Stimulated activated naive CD8-positive, alpha-beta T cell treated with anti-CD3 and anti-CD28 coated beads, Interleukin-15, Interleukin-2, amounts not matched to agents 100 U/mL and 50 U/mL, for 24 hours (primary cell): ENCODE measurements at regions not wholly inside any gene's neighbourhood (a gene's known extent, or its start where the extent isn't known, plus 50 kb on each side); places are given as distances from the start of the nearest gene placed in this dataset.
"Not testable (repeated sequence)": the region's sequence is repeated elsewhere in the genome, so short reads cannot be mapped to it uniquely, and the experiment has no call there.

Experiments used
- ATAC-seq: fragments of 150-1000 bp; cut with Tn5 transposase; one replicate; pipeline ENCODE4 v1.10.0; 2021
- DNase-seq: peaks from one replicate; pipeline ENCODE4 v3.0.0; 2021

GRCh38 chr6:112881027-112881426 lies 533.9 kb downstream of the RFPL4B start:
- DNase-seq (no peak), ATAC-seq (no peak)

GRCh38 chr6:112881828-112882780 lies 535.0 kb downstream of the RFPL4B start:
- DNase-seq, result no peak
- ATAC-seq, result no peak

DNA sequence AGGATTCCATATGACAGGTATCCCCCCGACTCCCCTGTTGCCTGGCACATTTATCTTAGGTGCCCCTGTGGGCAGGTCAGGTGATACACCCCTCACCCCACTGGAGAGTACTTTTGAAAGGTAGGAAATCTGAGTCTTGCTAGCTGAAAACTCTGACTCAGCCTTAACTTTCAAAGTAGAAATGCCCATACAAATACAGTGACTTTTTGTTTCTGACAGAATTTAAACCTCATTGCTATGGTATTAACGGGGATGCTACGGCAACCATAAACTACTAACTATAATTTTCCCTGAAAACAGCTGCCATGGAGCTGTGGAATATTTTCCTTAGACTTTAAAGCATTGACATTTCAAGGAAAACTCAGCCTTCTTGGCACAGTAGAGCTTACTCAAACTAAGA lies 536.0 kb downstream of the RFPL4B start:
- DNase-seq, result no peak
- ATAC-seq, result no peak

- no peak for DNase-seq
- no peak for ATAC-seq
Observed at GRCh38 chr6:112886415-112886814, 539.3 kb downstream of the RFPL4B start.

DNA sequence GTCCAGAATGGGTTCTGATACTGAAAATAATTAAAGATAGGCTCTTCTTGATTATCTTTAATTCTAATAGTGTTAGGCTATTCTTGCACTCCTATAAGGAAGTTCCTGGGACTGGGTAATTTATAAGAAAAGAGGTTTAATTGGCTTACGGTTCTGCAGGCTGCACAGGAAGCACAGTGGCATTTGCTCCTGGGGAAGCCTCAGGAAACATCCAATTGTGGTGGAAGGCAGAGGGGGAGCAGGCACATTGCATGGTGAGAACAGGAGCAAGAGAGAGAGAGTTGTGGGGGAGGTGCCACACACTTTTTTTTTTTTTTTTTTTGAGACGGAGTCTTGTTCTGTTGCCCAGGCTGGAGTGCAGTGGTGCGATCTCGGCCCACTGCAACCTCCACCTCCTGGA lies 540.3 kb downstream of the RFPL4B start:
- DNase-seq, ATAC-seq: not testable (repeated sequence)

DNA sequence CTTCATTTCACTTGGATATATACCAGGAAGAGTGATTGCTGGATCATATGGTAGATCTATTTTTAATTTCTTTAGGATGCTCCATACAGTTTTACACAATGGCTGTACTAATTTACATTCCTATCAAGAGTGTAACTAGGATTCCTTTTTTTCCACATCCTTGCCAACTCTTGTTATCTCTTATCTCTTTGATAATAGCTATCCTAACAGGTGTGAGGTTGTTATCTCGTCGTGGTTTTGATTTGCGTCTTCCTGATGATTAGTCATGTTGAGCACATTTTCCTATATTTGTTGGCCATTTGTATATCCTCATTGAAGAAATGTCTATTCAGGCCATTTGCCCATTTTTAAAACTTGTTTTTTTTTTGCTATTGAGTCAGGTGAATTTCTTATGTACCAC lies 552.4 kb downstream of the RFPL4B start:
- DNase-seq (no peak), ATAC-seq (no peak)

DNA sequence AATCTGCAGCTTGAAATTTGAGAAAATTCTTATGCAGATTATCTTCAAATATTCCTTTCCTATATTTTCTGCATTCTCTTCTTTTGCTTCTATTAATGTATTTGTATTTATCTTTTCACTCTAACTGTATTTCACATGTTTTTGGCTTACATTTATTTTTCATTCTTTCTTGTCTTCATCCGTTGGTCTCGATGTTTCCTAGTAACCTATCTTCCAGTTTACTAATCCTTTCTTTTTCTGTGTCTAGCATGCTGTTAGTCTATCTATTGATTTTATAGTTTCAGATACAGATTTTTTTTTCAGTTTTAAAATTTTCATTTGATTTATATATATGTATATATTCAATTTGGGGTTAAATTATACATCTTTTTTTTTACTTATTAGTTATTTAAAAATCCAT lies 556.2 kb downstream of the RFPL4B start:
- no peak for ATAC-seq
- DNase-seq, result no peak

DNA sequence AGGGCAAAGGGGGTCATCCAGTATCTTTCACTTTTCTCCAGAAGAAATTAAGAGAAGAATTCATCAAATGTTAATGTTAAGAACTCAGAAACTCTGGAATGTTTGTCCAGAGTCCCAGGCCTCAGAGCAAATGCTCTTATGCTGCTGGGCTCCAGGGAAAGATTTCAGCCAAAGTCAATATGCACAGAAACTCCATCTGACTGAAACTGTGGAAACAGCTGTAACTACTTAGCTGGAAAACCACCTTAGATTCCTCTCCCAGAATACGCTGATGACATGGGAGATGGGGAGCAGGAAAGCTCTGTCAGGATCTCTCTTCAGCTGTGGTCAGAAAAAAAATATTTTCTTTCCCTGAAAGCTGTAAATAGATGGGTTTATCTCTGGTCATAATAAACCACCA lies 559.6 kb downstream of the RFPL4B start:
- no peak for DNase-seq

DNA sequence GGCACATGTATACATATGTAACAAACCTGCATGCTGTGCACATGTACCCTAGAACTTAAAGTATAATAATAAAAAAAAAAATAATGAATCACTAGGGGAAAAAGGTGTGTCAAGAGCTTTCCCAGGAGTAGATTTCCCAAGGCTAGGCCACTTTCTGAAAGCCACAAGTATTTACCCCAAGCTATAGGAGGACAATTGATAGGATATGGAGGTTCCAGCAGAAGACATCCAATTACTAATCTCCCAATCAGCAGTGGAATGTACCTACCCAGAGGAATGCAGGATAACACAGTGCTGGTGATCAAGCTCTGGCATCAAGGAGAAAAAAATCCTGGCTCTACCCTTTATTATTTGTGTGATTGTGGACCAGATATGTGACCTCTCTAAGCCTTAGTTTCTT lies 562.7 kb downstream of the RFPL4B start:
- DNase-seq, result no peak
- no peak for ATAC-seq

More for the DNA sequence above, 559.6 kb downstream of the RFPL4B start:
- no peak for ATAC-seq

DNA sequence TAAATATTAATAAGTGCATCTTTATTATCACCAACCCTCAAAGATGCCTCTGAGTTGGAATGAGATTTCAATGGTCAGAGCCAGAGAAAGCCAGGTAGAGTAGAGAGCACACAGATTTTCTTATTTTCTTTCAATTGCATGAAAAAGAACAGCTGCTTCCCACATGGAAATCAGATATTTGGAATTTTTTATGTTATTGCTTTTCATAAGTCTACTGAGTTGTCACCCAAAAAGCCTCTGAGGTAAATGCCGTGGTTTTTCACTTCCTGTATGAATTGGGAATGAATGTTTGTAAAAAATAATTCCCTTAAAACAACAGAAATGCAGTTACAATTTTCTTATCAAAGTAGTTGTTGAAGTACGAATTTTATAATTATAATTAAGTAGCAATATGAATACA lies 563.1 kb downstream of the RFPL4B start:
- DNase-seq (no peak), ATAC-seq (no peak)

DNA sequence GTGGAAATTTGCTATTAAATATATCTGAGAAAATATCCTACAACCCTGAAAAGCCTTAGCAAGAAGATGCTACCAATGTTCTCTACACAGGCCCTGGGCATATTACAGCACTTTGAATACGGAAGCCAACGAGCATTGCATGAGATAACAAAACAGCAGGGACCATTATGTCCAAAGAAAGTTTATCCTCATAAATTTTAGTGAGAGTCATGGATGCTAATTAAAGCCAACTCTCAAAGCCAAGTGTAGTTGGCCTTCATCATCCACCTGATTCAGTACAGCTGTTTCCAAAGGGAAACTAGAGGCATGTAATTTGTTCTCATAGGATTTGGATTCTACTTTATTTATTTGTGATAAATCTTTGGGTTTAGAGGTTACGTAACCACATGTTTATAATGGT lies 564.8 kb downstream of the RFPL4B start:
- DNase-seq (no peak), ATAC-seq (no peak)

- ATAC-seq (no peak), DNase-seq (no peak)
Observed at GRCh38 chr6:112912416-112913101, 565.4 kb downstream of the RFPL4B start.

DNA sequence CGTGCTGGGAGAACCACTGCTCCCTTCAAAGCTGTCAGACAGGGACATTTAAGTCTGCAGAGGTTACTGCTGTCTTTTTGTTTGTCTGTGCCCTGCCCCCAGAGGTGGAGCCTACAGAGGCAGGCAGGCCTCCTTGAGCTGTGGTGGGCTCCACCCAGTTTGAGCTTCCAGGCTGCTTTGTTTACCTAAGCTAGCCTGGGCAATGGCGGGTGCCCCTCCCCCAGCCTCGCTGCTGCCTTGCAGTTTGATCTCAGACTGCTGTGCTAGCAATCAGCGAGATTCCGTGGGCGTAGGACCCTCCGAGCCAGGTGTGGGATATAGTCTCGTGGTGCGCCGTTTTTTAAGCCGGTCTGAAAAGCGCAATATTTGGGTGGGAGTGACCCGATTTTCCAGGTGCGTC lies 572.6 kb downstream of the RFPL4B start:
- not testable (repeated sequence) for DNase-seq, ATAC-seq

DNA sequence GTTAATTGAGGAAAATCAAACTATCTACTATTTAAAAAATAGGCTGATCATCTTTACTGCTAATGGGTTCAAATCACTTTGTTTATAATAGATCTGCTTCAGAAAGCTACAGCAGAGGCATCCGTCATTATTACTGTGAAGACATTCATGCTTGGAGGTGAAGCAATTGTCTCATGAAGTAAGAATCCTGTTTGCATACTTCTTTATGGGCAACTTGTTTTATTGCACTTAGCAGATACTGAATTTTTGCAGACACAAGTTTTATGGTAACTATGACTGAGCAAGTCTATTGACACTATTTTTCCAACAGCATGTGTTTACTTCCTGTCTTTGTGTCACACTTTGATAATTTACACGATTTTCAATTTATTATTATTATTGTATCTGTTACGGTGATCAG lies 573.9 kb downstream of the RFPL4B start:
- ATAC-seq (no peak), DNase-seq (no peak)

GRCh38 chr6:112923940-112924587 lies 576.9 kb downstream of the RFPL4B start:
- DNase-seq, result no peak
- ATAC-seq, result no peak

DNA sequence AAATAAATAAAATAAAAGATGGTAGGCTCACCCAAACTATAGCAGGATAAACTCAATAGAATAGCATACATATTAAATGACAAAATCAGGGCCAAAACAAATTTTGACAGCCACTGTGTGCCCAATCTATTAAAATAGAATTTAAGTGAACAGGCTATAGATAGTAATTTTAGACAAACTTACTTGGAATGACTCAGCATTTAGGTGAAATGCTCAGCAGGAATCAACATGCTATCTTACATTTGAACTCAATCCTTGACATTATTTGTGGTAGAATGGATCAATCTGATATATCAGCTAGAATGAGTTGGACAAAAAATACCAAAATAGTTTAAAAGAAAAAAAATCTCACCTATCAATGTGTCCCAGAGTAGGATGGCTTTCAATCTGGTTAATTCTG lies 578.6 kb downstream of the RFPL4B start:
- ATAC-seq (no peak), DNase-seq (no peak)

GRCh38 chr6:112927641-112928320 lies 580.7 kb downstream of the RFPL4B start:
- DNase-seq (no peak), ATAC-seq (no peak)

GRCh38 chr6:112929641-112930040 lies 582.5 kb downstream of the RFPL4B start:
- ATAC-seq (no peak), DNase-seq (no peak)

GRCh38 chr6:112931832-112932231 lies 584.7 kb downstream of the RFPL4B start:
- ATAC-seq (no peak), DNase-seq (no peak)

DNA sequence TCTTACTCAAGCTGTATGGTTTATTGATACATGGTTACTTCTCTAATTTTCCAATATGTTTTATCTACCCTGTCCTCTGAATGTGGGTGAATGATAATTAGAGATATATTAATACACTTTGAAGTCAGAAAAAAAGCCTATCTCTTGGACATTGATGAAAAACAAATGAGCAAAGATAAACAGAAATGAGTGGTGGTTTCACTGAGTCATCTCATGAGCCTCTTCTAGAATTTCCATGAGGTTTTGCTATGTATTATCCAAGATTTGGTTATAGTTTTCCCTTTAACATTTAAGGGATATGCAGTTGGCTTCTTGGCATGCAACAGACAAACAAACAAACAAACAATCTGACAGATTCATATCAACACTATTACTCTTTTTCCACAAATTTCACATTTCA lies 586.8 kb downstream of the RFPL4B start:
- ATAC-seq, result no peak
- no peak for DNase-seq

GRCh38 chr6:112934433-112935327 lies 587.5 kb downstream of the RFPL4B start:
- DNase-seq, result no peak
- no peak for ATAC-seq
